OCI-LY7 (cell line): ENCODE measurements at regions not wholly inside any gene's neighbourhood (a gene's known extent, or its start where the extent isn't known, plus 50 kb on each side); places are given as distances from the start of the nearest gene placed in this dataset.

Experiments
- BruUV-seq: library from RNA; stranded (reverse); fragments of 400-500 nt; replicated peaks from 2 replicates; lab custom pipeline; 2021; lab: Mats Ljungman, UMichigan
- CTCF ChIA-PET: fragments of 300-600 bp; sonication (Branson Sonifier 250); formaldehyde crosslinking; loops from one replicate; lab custom pipeline; 2022; ENCODE audit warnings: antibody characterized with exemption; ENCODE audit not compliant: unreplicated experiment; lab: Charles Lee
- POLR2A ChIA-PET: fragments of 300-600 bp; sonication (Branson Sonifier 250); formaldehyde crosslinking; loops from one replicate; lab custom pipeline; 2022; ENCODE audit warnings: antibody characterized with exemption; lab: Charles Lee
- DNase-seq: peaks from one replicate; pipeline ENCODE4 v3.0.0-alpha.2; 2015; ENCODE audit warnings: low spot score
- H2AFZ ChIP-seq: fragments of 200-600 bp; sonication (generic), shearing (Covaris generic); 2 replicates; pipeline ENCODE4 v1.6.1; 2014; ENCODE audit warnings: mild to moderate bottlenecking, antibody characterized with exemption, low read length, moderate library complexity
- H3K27ac ChIP-seq: fragments of 200-600 bp; sonication (generic); 2 replicates; pipeline ENCODE4 v1.5.1; 2014; ENCODE audit warnings: mixed run types, low read depth, mild to moderate bottlenecking, moderate library complexity, low read length, inconsistent platforms; ENCODE audit not compliant: poor library complexity, severe bottlenecking
- H3K36me3 ChIP-seq: fragments of 200-600 bp; sonication (generic); 2 replicates; pipeline ENCODE4 v1.6.1; 2014; ENCODE audit warnings: mild to moderate bottlenecking, antibody characterized with exemption, low read length, moderate library complexity, mixed read lengths; ENCODE audit not compliant: insufficient read depth
- H3K4me1 ChIP-seq: fragments of 200-600 bp; sonication (generic); 2 replicates; pipeline ENCODE4 v1.5.1; 2014; ENCODE audit warnings: mild to moderate bottlenecking, low read length; ENCODE audit not compliant: insufficient read depth, poor library complexity, severe bottlenecking
- H3K4me2 ChIP-seq: fragments of 200-600 bp; sonication (generic); 2 replicates; pipeline ENCODE4 v1.6.1; 2014; ENCODE audit warnings: mild to moderate bottlenecking, low read length
- H3K4me3 ChIP-seq: fragments of 200-600 bp; sonication (generic); 2 replicates; pipeline ENCODE4 v1.5.1; 2014; ENCODE audit warnings: mild to moderate bottlenecking, low read depth, low read length; ENCODE audit not compliant: poor library complexity, severe bottlenecking
- H3K79me2 ChIP-seq: fragments of 200-600 bp; sonication (generic); 2 replicates; pipeline ENCODE4 v1.6.1; 2016; ENCODE audit warnings: low read depth, mild to moderate bottlenecking, low read length, moderate library complexity, mixed read lengths; ENCODE audit not compliant: insufficient read depth
- H3K9me2 ChIP-seq: fragments of 200-600 bp; sonication (generic); 2 replicates; pipeline ENCODE4 v1.6.1; 2016; ENCODE audit warnings: mild to moderate bottlenecking, low read length, mixed read lengths; ENCODE audit not compliant: insufficient read depth
- H3K9me3 ChIP-seq: fragments of 200-600 bp; sonication (generic); 2 replicates; pipeline ENCODE4 v1.6.1; 2014; ENCODE audit warnings: mild to moderate bottlenecking, mixed run types, low read length, mixed read lengths
- H4K20me1 ChIP-seq: fragments of 200-600 bp; sonication (generic); 2 replicates; pipeline ENCODE4 v1.6.1; 2014; ENCODE audit warnings: mild to moderate bottlenecking, antibody characterized with exemption, low read length, moderate library complexity, mixed read lengths; ENCODE audit not compliant: insufficient read depth
- EZH2phosphoT487 ChIP-seq: fragments of 200-600 bp; sonication (generic); IDR thresholded peaks from 2 replicates; pipeline ENCODE4 v1.6.1; 2018; ENCODE audit warnings: low read depth, borderline replicate concordance, mild to moderate bottlenecking, mixed run types, antibody characterized with exemption, low read length, moderate library complexity, mixed read lengths
- intact Hi-C: fragments of 100-400 bp; cut with micrococcal nuclease; formaldehyde crosslinking; loops from one replicate; pipeline ENCODE4 v1.10.0; 2022; ENCODE audit not compliant: unreplicated experiment
- TF ChIP-seq, protein P1 (sequence below): fragments of 200-600 bp; sonication (generic); conservative IDR thresholded peaks from 2 replicates; pipeline ENCODE4 v1.5.1; 2014; ENCODE audit warnings: mild to moderate bottlenecking, antibody characterized with exemption, low read length, moderate library complexity, mixed read lengths

DNA sequence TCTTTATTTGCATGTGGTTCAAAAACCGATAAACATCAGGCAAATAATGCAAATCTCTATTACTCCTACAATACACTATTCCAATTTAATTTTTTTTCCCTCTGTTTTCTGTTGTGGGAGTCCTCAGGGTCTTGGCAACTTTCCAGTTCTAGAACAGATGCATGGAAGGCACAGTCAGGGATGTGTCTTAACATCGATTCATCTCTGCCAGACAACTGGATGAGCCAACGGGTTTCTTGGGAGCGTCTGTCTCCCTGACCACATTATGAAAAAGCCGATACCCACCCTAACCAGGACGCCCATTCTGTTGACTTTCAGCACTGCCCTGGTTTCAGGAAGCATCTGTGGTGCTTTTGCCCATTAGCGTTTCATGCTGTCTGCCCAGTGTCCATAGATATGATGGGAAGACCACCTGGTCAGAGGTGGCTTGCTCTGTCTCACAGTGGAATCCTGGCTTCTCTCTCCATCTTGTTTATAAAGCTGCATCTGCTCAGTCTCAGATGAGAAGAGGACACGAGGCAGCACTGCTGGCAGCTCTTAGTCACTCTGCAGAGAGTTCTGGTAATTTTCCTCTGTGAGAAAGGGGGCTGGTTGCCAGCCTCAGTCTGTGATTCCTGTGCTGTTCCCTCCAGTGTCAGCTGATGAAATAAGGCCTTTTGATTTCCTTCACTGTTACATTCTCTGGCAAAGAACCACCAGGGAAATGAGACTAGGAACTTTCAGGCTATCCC, 57.9 kb upstream of the KCNE4 start:
- CTCF ChIA-PET, result no interaction called here
- Histone ChIP-seq H3K9me3 (no peaks in the 10 kb centered on the region), H3K79me2 (no peaks in the 10 kb centered on the region), H3K9me2 (no peaks in the 10 kb centered on the region), H3K4me3 (no peak overlapping the region), H3K36me3 (no peaks in the 10 kb centered on the region), H2AFZ (no peak overlapping the region), H4K20me1 (no peaks in the 10 kb centered on the region), H3K4me1 (no peaks in the 10 kb centered on the region), H3K4me2 (no peak overlapping the region), H3K27ac (no peak overlapping the region)
- POLR2A ChIA-PET, result interaction anchor here (1.0 kb wide), 1 partner anchor 11 kb away, joined by 4 read pairs; no protein-coding TSS in a partner anchor
- intact Hi-C loops, result no loop called here
- DNase-seq, result no peak
- BruUV-seq, result no TSS peak
- TF ChIP-seq, protein P1, sequence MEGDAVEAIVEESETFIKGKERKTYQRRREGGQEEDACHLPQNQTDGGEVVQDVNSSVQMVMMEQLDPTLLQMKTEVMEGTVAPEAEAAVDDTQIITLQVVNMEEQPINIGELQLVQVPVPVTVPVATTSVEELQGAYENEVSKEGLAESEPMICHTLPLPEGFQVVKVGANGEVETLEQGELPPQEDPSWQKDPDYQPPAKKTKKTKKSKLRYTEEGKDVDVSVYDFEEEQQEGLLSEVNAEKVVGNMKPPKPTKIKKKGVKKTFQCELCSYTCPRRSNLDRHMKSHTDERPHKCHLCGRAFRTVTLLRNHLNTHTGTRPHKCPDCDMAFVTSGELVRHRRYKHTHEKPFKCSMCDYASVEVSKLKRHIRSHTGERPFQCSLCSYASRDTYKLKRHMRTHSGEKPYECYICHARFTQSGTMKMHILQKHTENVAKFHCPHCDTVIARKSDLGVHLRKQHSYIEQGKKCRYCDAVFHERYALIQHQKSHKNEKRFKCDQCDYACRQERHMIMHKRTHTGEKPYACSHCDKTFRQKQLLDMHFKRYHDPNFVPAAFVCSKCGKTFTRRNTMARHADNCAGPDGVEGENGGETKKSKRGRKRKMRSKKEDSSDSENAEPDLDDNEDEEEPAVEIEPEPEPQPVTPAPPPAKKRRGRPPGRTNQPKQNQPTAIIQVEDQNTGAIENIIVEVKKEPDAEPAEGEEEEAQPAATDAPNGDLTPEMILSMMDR, result no peak
- no peak for TF ChIP-seq EZH2phosphoT487

DNA sequence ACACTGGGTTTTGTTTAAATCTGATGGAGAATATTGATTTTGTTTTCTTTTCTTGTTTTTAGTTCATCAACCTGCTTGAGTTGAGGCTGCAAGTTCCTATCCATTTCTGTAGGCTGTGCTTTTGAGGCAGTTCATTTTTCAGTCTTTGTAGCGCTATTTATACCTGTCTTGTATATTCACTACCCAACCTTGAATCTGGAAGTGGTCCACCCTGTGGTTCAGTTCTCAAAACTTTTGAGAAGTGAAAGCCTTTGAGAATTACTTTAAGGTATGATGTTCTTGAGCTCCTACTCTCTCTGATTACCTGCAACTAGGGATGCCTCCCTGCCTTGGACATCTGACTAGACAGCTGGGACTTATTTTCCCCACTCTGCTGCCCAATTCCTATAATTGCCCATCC, 53.5 kb upstream of the KCNE4 start:
- no peak overlapping the region for H3K4me3 ChIP-seq
- no peak overlapping the region for H2AFZ ChIP-seq
- no peaks in the 10 kb centered on the region for H3K36me3 ChIP-seq
- no peaks in the 10 kb centered on the region for H3K9me3 ChIP-seq
- no peak overlapping the region for H3K27ac ChIP-seq
- H3K4me1 ChIP-seq, result no peaks in the 10 kb centered on the region
- H3K9me2 ChIP-seq, result no peaks in the 10 kb centered on the region
- BruUV-seq, result no TSS peak
- no peaks in the 10 kb centered on the region for H4K20me1 ChIP-seq
- intact Hi-C loops, result no loop called here
- no peak for DNase-seq
- no peak overlapping the region for H3K4me2 ChIP-seq
- ChIA-PET POLR2A (no interaction called here), CTCF (no interaction called here)
- no peak for TF ChIP-seq EZH2phosphoT487
- TF ChIP-seq, protein P1, result no peak
- H3K79me2 ChIP-seq, result no peaks in the 10 kb centered on the region
